Neural progenitor cell (in vitro differentiated cells): ENCODE measurements at regions not wholly inside any gene's neighbourhood (a gene's known extent, or its start where the extent isn't known, plus 50 kb on each side); places are given as distances from the start of the nearest gene placed in this dataset.

Source experiments
- CTCF ChIP-seq: fragments of 200-600 bp; sonication (generic); IDR thresholded peaks from 2 replicates; pipeline ENCODE4 v1.5.1; 2017; ENCODE audit warnings: antibody characterized with exemption, mild to moderate bottlenecking
- EZH2phosphoT487 ChIP-seq: fragments of 200-600 bp; sonication (generic); IDR thresholded peaks from 2 replicates; pipeline ENCODE4 v1.6.1; 2017; ENCODE audit warnings: antibody characterized with exemption

GRCh38 chr14:92223025-92223424 lies 99.9 kb upstream of the SLC24A4 start:
- TF ChIP-seq EZH2phosphoT487 (no peak), CTCF (no peak)
